ENCODE measurements at regions not wholly inside any gene's neighbourhood (a gene's known extent, or its start where the extent isn't known, plus 50 kb on each side); places are given as distances from the start of the nearest gene placed in this dataset.

DNA sequence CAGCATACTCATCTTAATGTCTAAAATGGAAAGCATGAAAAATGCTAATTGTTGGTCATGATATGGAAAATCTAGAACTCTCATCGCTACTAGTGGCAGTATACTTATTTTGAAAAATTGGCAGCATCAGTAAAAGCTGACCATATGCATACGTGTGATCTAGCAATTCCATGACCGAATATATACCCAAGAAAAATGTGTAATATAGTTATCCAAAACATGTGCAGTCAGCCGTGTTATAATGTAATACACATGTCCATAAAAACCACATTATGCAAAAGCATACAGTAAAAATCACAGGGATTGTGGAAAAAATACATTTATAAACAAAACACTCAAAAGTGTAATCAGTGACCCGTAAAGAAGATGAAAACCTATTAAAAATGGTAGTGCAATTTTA is 439.0 kb downstream of the SH2D4B start:
- intact Hi-C loops (cut with micrococcal nuclease) (no loop called here), in situ Hi-C loops (cut with MboI; ENCODE audit: low sequenced_read_pairs) (no loop called here), dilution Hi-C loops (cut with HindIII; ENCODE audit: low sequenced_read_pairs, unreplicated experiment) (no loop called here)
- no peak overlapping the region for H2BK15ac ChIP-seq (ENCODE audit: low read depth, low read length)
- TF ChIP-seq NFE2L2 (IDR thresholded peaks at IDR 0.05; ENCODE audit: low read depth, low read length): no peak
- TF ChIP-seq CEBPB (IDR thresholded peaks at IDR 0.05; ENCODE audit: low read depth, low read length): no peak
- TF ChIP-seq POLR2A (IDR thresholded peaks at IDR 0.05; ENCODE audit: low read depth, low read length): no peak
- no peak for TF ChIP-seq RFX5 (IDR thresholded peaks at IDR 0.05; ENCODE audit: low read depth, low read length)
- no peak for TF ChIP-seq MXI1 (IDR thresholded peaks at IDR 0.05; ENCODE audit: borderline replicate concordance, low read depth, low read length)
- TF ChIP-seq MAFK (IDR thresholded peaks at IDR 0.05; ENCODE audit: low read depth, low read length): no peak
- TF ChIP-seq CTCF (conservative IDR thresholded peaks at IDR 0.05; ENCODE audit: low read depth, low read length): no peak
- no peak for TF ChIP-seq BHLHE40 (IDR thresholded peaks at IDR 0.05; ENCODE audit: low read depth, low read length)
- TF ChIP-seq, protein P1, sequence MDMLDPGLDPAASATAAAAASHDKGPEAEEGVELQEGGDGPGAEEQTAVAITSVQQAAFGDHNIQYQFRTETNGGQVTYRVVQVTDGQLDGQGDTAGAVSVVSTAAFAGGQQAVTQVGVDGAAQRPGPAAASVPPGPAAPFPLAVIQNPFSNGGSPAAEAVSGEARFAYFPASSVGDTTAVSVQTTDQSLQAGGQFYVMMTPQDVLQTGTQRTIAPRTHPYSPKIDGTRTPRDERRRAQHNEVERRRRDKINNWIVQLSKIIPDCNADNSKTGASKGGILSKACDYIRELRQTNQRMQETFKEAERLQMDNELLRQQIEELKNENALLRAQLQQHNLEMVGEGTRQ (IDR thresholded peaks at IDR 0.05; ENCODE audit: low read depth, low read length): no peak
- no peak for TF ChIP-seq RAD21 (IDR thresholded peaks at IDR 0.05; ENCODE audit: low read length)
- no peak for TF ChIP-seq SMC3 (IDR thresholded peaks at IDR 0.05; ENCODE audit: low read depth, low read length)
- TF ChIP-seq, protein P2, sequence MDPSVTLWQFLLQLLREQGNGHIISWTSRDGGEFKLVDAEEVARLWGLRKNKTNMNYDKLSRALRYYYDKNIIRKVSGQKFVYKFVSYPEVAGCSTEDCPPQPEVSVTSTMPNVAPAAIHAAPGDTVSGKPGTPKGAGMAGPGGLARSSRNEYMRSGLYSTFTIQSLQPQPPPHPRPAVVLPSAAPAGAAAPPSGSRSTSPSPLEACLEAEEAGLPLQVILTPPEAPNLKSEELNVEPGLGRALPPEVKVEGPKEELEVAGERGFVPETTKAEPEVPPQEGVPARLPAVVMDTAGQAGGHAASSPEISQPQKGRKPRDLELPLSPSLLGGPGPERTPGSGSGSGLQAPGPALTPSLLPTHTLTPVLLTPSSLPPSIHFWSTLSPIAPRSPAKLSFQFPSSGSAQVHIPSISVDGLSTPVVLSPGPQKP (IDR thresholded peaks at IDR 0.05; ENCODE audit: borderline replicate concordance, low read depth, low read length): no peak
- TF ChIP-seq FOS (IDR thresholded peaks at IDR 0.05; ENCODE audit: low read depth, low read length): no peak
- TF ChIP-seq MAZ (IDR thresholded peaks at IDR 0.05; ENCODE audit: borderline replicate concordance, low read depth, low read length): no peak
- no peak for TF ChIP-seq CHD1 (IDR thresholded peaks at IDR 0.05; ENCODE audit: low read depth, low read length)
- DNase-seq (no peak), ATAC-seq (ENCODE audit: low read depth) (no peak)
- no peak overlapping the region for H2BK120ac ChIP-seq (ENCODE audit: low read depth, low read length)
- ChIA-PET POLR2A (ENCODE audit: unreplicated experiment) (no interaction called here), CTCF (no interaction called here)
- H3K9me1 ChIP-seq (ENCODE audit: insufficient read depth, low read length): no peaks in the 10 kb centered on the region
- no peak overlapping the region for H3K9ac ChIP-seq (ENCODE audit: low read depth, low read length)
- no peaks in the 10 kb centered on the region for H4K20me1 ChIP-seq (ENCODE audit: insufficient read depth, low read length)
- no peaks in the 10 kb centered on the region for H3K79me1 ChIP-seq (ENCODE audit: low read depth in 1 of 2, low read length in 2 of 2)
- H3K4ac ChIP-seq (ENCODE audit: low read depth, low read length): no peak overlapping the region
- no peak overlapping the region for H4K8ac ChIP-seq (ENCODE audit: low read depth in 2 of 2, low read length in 2 of 2)
- no peak overlapping the region for H4K5ac ChIP-seq (ENCODE audit: low read depth, low read length)
- no peak overlapping the region for H2AK5ac ChIP-seq (ENCODE audit: low read depth, low read length)
- H3K4me2 ChIP-seq (ENCODE audit: low read depth, low read length): no peak overlapping the region
- peaks cover 2% of the 10 kb centered on the region; the same call in 1 of the 2 replicates for H3K9me3 ChIP-seq (ENCODE audit: control insufficient read depth, insufficient read depth, low read length)
- no peak overlapping the region for H3K4me3 ChIP-seq (ENCODE audit: insufficient read depth, low read depth, low read length)
- no peak overlapping the region for H2BK20ac ChIP-seq (ENCODE audit: low read depth, low read length)
- H3K27me3 ChIP-seq (ENCODE audit: control insufficient read depth, insufficient read depth, low read length): no peaks in the 10 kb centered on the region
- no peak overlapping the region for H3K56ac ChIP-seq (ENCODE audit: extremely low read depth, insufficient read depth, low read length)
- H2AFZ ChIP-seq (replicated peaks; ENCODE audit: low read length, poor library complexity): no peak overlapping the region
- no peak overlapping the region for H3K27ac ChIP-seq (ENCODE audit: insufficient read depth, low read length)
- H3K18ac ChIP-seq (ENCODE audit: low read depth, low read length): no peak overlapping the region
- no peaks in the 10 kb centered on the region for H3K4me1 ChIP-seq (ENCODE audit: control insufficient read depth, insufficient read depth, low read length)
- BruUV-seq (replicated peaks): no TSS peak
- H2BK5ac ChIP-seq (ENCODE audit: low read depth, low read length, poor library complexity, severe bottlenecking): no peak overlapping the region
- no peak overlapping the region for H4K91ac ChIP-seq (ENCODE audit: insufficient read depth, low read depth, low read length)
- WGBS, 2 experiments (ENCODE audit: extremely low coverage in 2 of 2, insufficient read length in 1 of 2): no CpG with 5 or more reads among the region's 5 CpGs
- no peaks in the 10 kb centered on the region for H3K36me3 ChIP-seq (ENCODE audit: control insufficient read depth, insufficient read depth, low read length)
- H3K23ac ChIP-seq (ENCODE audit: low read depth, low read length): no peak overlapping the region
- H2AK9ac ChIP-seq (replicated peaks; ENCODE audit: low read depth, low read length, poor library complexity): no peak overlapping the region
- no peak overlapping the region for H3K14ac ChIP-seq (replicated peaks; ENCODE audit: low read depth, low read length)

Measured in IMR-90 (cell line).